ENCODE measurements at regions not wholly inside any gene's neighbourhood (a gene's known extent, or its start where the extent isn't known, plus 50 kb on each side); places are given as distances from the start of the nearest gene placed in this dataset.
A peak's percentile ranks its signal among the peaks of the same experiment; 100 is the strongest.

GRCh38 chr4:53680168-53680567 is 88.9 kb upstream of the LNX1 start:
- Histone ChIP-seq H3K4me3 (no peak overlapping the region), H3K9me3 (no peaks in the 10 kb centered on the region), H3K27me3 (no peaks in the 10 kb centered on the region), H3K4me1 (peaks cover 7% of the 10 kb centered on the region), H3K27ac (no peak overlapping the region), H3K36me3 (no peaks in the 10 kb centered on the region)
- no peak for ATAC-seq
- TF ChIP-seq CTCF (IDR thresholded peaks at IDR 0.05) = no peak
- no peak for DNase-seq
- intact Hi-C loops (cut with DNase I) = no loop called here

- no peak for TF ChIP-seq CTCF (IDR thresholded peaks at IDR 0.05)
- peak; percentile 87 for ATAC-seq
- DNase-seq = no peak
- H3K27me3 ChIP-seq = no peaks in the 10 kb centered on the region
- H3K4me1 ChIP-seq = peaks cover 7% of the 10 kb centered on the region
- no peak overlapping the region for H3K4me3 ChIP-seq
- H3K36me3 ChIP-seq = no peaks in the 10 kb centered on the region
- peak overlapping the region; percentile 70 for H3K27ac ChIP-seq
- no peaks in the 10 kb centered on the region for H3K9me3 ChIP-seq
- intact Hi-C loops (cut with DNase I) = no loop called here
Observed at GRCh38 chr4:53676402-53676871, 85.2 kb upstream of the LNX1 start.

- H3K4me1 ChIP-seq = peaks cover 7% of the 10 kb centered on the region
- H3K4me3 ChIP-seq = no peak overlapping the region
- no peak for DNase-seq
- intact Hi-C loops (cut with DNase I) = no loop called here
- no peaks in the 10 kb centered on the region for H3K36me3 ChIP-seq
- H3K9me3 ChIP-seq = no peaks in the 10 kb centered on the region
- H3K27me3 ChIP-seq = no peaks in the 10 kb centered on the region
- H3K27ac ChIP-seq = no peak overlapping the region
- TF ChIP-seq CTCF (IDR thresholded peaks at IDR 0.05) = no peak
- ATAC-seq = no peak
Observed at GRCh38 chr4:53674903-53675302, 83.6 kb upstream of the LNX1 start.

GRCh38 chr4:53672873-53673272 is 81.6 kb upstream of the LNX1 start:
- no peaks in the 10 kb centered on the region for H3K9me3 ChIP-seq
- H3K4me1 ChIP-seq = peaks cover 7% of the 10 kb centered on the region
- no peaks in the 10 kb centered on the region for H3K27me3 ChIP-seq
- DNase-seq = no peak
- no peak overlapping the region for H3K4me3 ChIP-seq
- intact Hi-C loops (cut with DNase I) = no loop called here
- ATAC-seq = no peak
- no peak overlapping the region for H3K27ac ChIP-seq
- H3K36me3 ChIP-seq = no peaks in the 10 kb centered on the region
- TF ChIP-seq CTCF (IDR thresholded peaks at IDR 0.05) = no peak

GRCh38 chr4:53671757-53672156 is 80.5 kb upstream of the LNX1 start:
- intact Hi-C loops (cut with DNase I) = no loop called here
- Histone ChIP-seq H3K27me3 (no peaks in the 10 kb centered on the region), H3K4me3 (no peak overlapping the region), H3K4me1 (peaks cover 1% of the 10 kb centered on the region), H3K9me3 (peaks cover 4% of the 10 kb centered on the region), H3K36me3 (no peaks in the 10 kb centered on the region), H3K27ac (no peak overlapping the region)
- ATAC-seq (no peak), DNase-seq (no peak)
- TF ChIP-seq CTCF (IDR thresholded peaks at IDR 0.05) = no peak

- intact Hi-C loops (cut with DNase I) = no loop called here
- Histone ChIP-seq H3K4me1 (no peaks in the 10 kb centered on the region), H3K27ac (no peak overlapping the region), H3K9me3 (no peaks in the 10 kb centered on the region), H3K4me3 (no peak overlapping the region), H3K36me3 (no peaks in the 10 kb centered on the region), H3K27me3 (no peaks in the 10 kb centered on the region)
- DNase-seq (no peak), ATAC-seq (no peak)
- no peak for TF ChIP-seq CTCF (IDR thresholded peaks at IDR 0.05)
Observed at GRCh38 chr4:53659737-53660136, 68.5 kb upstream of the LNX1 start.

Measured in upper lobe of right lung (tissue), 1 donor.